SK-N-SH (cell line): ENCODE measurements at regions not wholly inside any gene's neighbourhood (a gene's known extent, or its start where the extent isn't known, plus 50 kb on each side); places are given as distances from the start of the nearest gene placed in this dataset.

Source experiments
- CTCF ChIA-PET: fragments of 300-600, 350-600 bp; formaldehyde crosslinking; extraction: SDS; loops from one replicate; lab custom pipeline; 2021; lab: Yijun Ruan, JAX
- POLR2A ChIA-PET: fragments of 350-600 bp; sonication (Branson Sonifier 250); formaldehyde crosslinking; extraction: SDS; loops from one replicate; lab custom pipeline; 2020; ENCODE audit warnings: antibody characterized with exemption, inconsistent platforms; lab: Yijun Ruan, JAX
- DNase-seq: peaks from one replicate; pipeline ENCODE4 v3.0.0; 2012
- H2AFZ ChIP-seq: fragments of 200-600 bp; sonication (generic); 2 replicates; pipeline ENCODE4 v1.8.1; 2016; ENCODE audit warnings: antibody characterized with exemption, mild to moderate bottlenecking, low read depth
- H3F3A ChIP-seq: fragments of 200-600 bp; sonication (generic); replicated peaks from 2 replicates; pipeline ENCODE3; 2016; ENCODE audit warnings: antibody characterized with exemption, mild to moderate bottlenecking; ENCODE audit not compliant: insufficient read depth
- H3K27ac ChIP-seq, 2 experiments: fragments of 200-500 bp in 1 of 2; fragments of 200-600 bp in 1 of 2; sonication (Bioruptor generic) in 1 of 2; sonication (generic), shearing (Covaris generic) in 1 of 2; 2 replicates each; pipeline versions ENCODE4 v1.5.1 to v1.6.1; 2014 to 2016; ENCODE audit warnings: low read depth in 2 of 2, inconsistent platforms in 1 of 2, low read length in 1 of 2, mild to moderate bottlenecking in 1 of 2, mixed read lengths in 1 of 2
- H3K27me3 ChIP-seq: fragments of 200-600 bp; sonication (generic), shearing (Covaris generic); 2 replicates; pipeline ENCODE4 v1.6.1; 2016; ENCODE audit warnings: mixed run types; ENCODE audit not compliant: insufficient read depth
- H3K36me3 ChIP-seq, 2 experiments: fragments of 200-500 bp in 1 of 2; fragments of 200-600 bp in 1 of 2; sonication (Bioruptor generic) in 1 of 2; sonication (generic) in 1 of 2; replicated peaks in 1 of 2; 2 replicates each; pipeline versions ENCODE3 to v1.5.1; 2014 to 2016; ENCODE audit warnings: low read length in 1 of 2, mild to moderate bottlenecking in 1 of 2; ENCODE audit not compliant: insufficient read depth in 2 of 2, control insufficient read depth in 1 of 2
- H3K4me1 ChIP-seq, 2 experiments: fragments of 200-500 bp in 1 of 2; fragments of 200-600 bp in 1 of 2; sonication (Bioruptor generic) in 1 of 2; sonication (generic), shearing (Covaris generic) in 1 of 2; 2 replicates each; pipeline versions ENCODE4 v1.5.1 to v1.6.1; 2014 to 2016; ENCODE audit warnings: low read depth in 1 of 2, low read length in 1 of 2, mixed run types in 1 of 2; ENCODE audit not compliant: insufficient read depth in 2 of 2, control insufficient read depth in 1 of 2
- H3K4me2 ChIP-seq: fragments of 200-600 bp; sonication (generic), shearing (Covaris generic); 2 replicates; pipeline ENCODE4 v1.6.1; 2017; ENCODE audit warnings: mixed run types
- H3K4me3 ChIP-seq, 2 experiments: fragments of 200-500 bp in 1 of 2; fragments of 200-600 bp in 1 of 2; sonication (Bioruptor generic) in 1 of 2; sonication (generic), shearing (Covaris generic) in 1 of 2; 2 replicates each; pipeline versions ENCODE4 v1.5.1 to v1.8.1; 2014 to 2016; ENCODE audit warnings: low read depth in 2 of 2, inconsistent platforms in 1 of 2, low read length in 1 of 2, mild to moderate bottlenecking in 1 of 2, mixed read lengths in 1 of 2, moderate library complexity in 1 of 2
- H3K79me2 ChIP-seq: fragments of 200-600 bp; sonication (generic); 2 replicates; pipeline ENCODE4 v1.8.1; 2017; ENCODE audit warnings: mild to moderate bottlenecking; ENCODE audit not compliant: insufficient read depth
- H3K9ac ChIP-seq: fragments of 200-600 bp; sonication (generic); 2 replicates; pipeline ENCODE4 v1.6.1; 2017; ENCODE audit warnings: mixed run types
- H3K9me2 ChIP-seq: fragments of 200-600 bp; sonication (generic); 2 replicates; pipeline ENCODE4 v1.6.1; 2017; ENCODE audit warnings: mixed run types
- H3K9me3 ChIP-seq: fragments of 200-600 bp; sonication (generic); 2 replicates; pipeline ENCODE4 v1.6.1; 2017; ENCODE audit warnings: mixed run types, mild to moderate bottlenecking, moderate library complexity
- H4K20me1 ChIP-seq: fragments of 200-600 bp; sonication (generic); 2 replicates; pipeline ENCODE4 v1.6.1; 2017; ENCODE audit warnings: mild to moderate bottlenecking, mixed run types; ENCODE audit not compliant: insufficient read depth
- EP300 ChIP-seq, 2 experiments: IDR thresholded peaks; 2 replicates each; pipeline versions ENCODE4 v1.4.0 to v1.6.1; 2012; ENCODE audit warnings: borderline replicate concordance in 1 of 2, low read depth in 1 of 2, low read length in 1 of 2
- MXI1 ChIP-seq: IDR thresholded peaks from 2 replicates; pipeline ENCODE4 v1.6.1; 2012; ENCODE audit warnings: mild to moderate bottlenecking, low read depth, low read length, improper control_type of control experiment
- RAD21 ChIP-seq: IDR thresholded peaks from 2 replicates; pipeline ENCODE4 v1.6.1; 2012; ENCODE audit warnings: mild to moderate bottlenecking, low read length
- TCF12 ChIP-seq: IDR thresholded peaks from 2 replicates; pipeline ENCODE4 v1.4.0; 2012
- TEAD4 ChIP-seq: IDR thresholded peaks from 2 replicates; pipeline ENCODE4 v1.4.0; 2012; ENCODE audit warnings: mild to moderate bottlenecking, borderline replicate concordance; ENCODE audit not compliant: insufficient read depth
- WGBS: methylation state at CpG from one replicate; pipeline ENCODE4 v1.1.6; 2017; ENCODE audit warnings: low lambda C conversion rate; 5-methylcytosine and 5-hydroxymethylcytosine counted together
- TF ChIP-seq, protein P1 (sequence below): IDR thresholded peaks from 2 replicates; pipeline ENCODE4 v1.4.0; 2012; ENCODE audit warnings: low read depth, borderline replicate concordance
- TF ChIP-seq, protein P2 (sequence below): IDR thresholded peaks from 2 replicates; pipeline ENCODE4; 2012
- TF ChIP-seq, protein P3 (sequence below): IDR thresholded peaks from 2 replicates; pipeline ENCODE4 v1.6.1; 2012; ENCODE audit warnings: mild to moderate bottlenecking, low read depth, low read length, moderate library complexity

DNA sequence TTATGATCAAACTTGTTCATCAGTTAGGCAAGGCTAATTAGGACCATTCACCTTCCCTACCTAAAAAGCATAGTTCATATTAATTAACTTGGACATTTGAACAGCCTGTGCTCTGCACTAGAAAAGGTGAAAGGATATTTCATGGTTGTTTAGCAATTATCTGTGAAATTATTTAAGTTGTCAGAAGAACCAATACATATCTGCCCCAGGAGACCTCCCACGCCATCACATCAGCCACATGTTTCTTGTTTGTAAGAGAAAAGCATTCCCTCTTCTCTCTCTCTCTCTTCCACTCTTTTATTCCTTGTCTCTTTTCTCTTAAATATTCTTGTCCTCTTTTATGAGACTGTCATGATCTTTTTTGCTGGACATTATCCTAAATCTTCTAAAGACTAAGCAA is 282.0 kb upstream of the RND3 start:
- H3F3A ChIP-seq: no peaks in the 10 kb centered on the region
- H3K4me2 ChIP-seq: no peak overlapping the region
- no peaks in the 10 kb centered on the region for H3K79me2 ChIP-seq
- no peak overlapping the region for H3K9ac ChIP-seq
- TF ChIP-seq EP300 (IDR thresholded peaks at IDR 0.05; ENCODE audit: borderline replicate concordance in 1 of 2, low read depth in 1 of 2, low read length in 1 of 2): no peak
- no peak for TF ChIP-seq RAD21
- TF ChIP-seq TEAD4: no peak
- TF ChIP-seq, protein P1, sequence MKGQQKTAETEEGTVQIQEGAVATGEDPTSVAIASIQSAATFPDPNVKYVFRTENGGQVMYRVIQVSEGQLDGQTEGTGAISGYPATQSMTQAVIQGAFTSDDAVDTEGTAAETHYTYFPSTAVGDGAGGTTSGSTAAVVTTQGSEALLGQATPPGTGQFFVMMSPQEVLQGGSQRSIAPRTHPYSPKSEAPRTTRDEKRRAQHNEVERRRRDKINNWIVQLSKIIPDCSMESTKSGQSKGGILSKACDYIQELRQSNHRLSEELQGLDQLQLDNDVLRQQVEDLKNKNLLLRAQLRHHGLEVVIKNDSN: no peak
- no peak for TF ChIP-seq TCF12
- TF ChIP-seq, protein P2, sequence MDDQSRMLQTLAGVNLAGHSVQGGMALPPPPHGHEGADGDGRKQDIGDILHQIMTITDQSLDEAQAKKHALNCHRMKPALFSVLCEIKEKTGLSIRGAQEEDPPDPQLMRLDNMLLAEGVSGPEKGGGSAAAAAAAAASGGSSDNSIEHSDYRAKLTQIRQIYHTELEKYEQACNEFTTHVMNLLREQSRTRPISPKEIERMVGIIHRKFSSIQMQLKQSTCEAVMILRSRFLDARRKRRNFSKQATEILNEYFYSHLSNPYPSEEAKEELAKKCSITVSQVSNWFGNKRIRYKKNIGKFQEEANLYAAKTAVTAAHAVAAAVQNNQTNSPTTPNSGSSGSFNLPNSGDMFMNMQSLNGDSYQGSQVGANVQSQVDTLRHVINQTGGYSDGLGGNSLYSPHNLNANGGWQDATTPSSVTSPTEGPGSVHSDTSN: no peak
- no peak for TF ChIP-seq MXI1
- no peak overlapping the region for H3K4me3 ChIP-seq
- no peak overlapping the region for H2AFZ ChIP-seq
- no peak for DNase-seq
- POLR2A ChIA-PET: no interaction called here
- no peaks in the 10 kb centered on the region for H3K36me3 ChIP-seq
- H3K9me3 ChIP-seq: no peaks in the 10 kb centered on the region
- no peak overlapping the region for H3K27ac ChIP-seq
- 88% methylated on average over 1 of the region's 1 CpG for WGBS
- 0 out of 2 replicates have a peak, but pooled peaks cover 3% of the 10 kb centered on the region for H3K9me2 ChIP-seq
- H4K20me1 ChIP-seq: no peaks in the 10 kb centered on the region
- H3K4me1 ChIP-seq: no peaks in the 10 kb centered on the region
- CTCF ChIA-PET: no interaction called here
- no peaks in the 10 kb centered on the region for H3K27me3 ChIP-seq

DNA sequence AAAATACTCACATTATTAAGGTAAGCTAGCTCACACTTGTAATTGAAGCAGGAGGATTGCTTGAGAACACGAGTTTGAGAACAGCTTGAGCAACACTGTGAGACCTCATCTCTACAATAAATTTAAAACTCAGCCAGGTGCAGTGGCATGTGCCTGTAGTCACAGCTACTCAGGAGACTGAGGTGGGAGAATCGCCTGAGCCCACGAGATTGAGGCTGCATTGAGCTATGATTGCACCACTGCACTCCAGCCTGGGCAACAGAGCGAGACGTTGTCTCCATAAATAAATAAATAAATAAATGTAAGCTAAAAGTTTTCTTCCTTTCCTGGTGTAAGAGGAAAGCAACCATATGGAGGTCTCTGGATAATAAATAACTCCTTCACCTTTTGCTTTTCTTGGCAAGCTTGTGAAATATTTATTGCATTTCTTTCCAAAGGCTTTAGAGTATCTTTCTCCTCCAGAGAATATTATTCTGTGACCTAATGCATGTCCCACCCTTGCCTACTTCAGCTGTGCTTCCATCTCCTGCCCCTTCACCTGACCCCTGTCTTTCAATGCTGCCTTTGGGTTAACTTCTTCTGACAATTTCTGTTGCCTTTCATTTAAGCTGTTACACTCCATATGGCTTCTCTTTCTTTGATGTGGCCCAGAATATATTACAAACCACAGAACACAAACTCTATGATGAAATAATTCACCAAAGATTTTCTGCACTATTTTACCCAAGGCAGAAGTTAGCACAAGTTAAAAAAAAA is 280.7 kb upstream of the RND3 start:
- no peak for TF ChIP-seq RAD21
- TF ChIP-seq, protein P3, sequence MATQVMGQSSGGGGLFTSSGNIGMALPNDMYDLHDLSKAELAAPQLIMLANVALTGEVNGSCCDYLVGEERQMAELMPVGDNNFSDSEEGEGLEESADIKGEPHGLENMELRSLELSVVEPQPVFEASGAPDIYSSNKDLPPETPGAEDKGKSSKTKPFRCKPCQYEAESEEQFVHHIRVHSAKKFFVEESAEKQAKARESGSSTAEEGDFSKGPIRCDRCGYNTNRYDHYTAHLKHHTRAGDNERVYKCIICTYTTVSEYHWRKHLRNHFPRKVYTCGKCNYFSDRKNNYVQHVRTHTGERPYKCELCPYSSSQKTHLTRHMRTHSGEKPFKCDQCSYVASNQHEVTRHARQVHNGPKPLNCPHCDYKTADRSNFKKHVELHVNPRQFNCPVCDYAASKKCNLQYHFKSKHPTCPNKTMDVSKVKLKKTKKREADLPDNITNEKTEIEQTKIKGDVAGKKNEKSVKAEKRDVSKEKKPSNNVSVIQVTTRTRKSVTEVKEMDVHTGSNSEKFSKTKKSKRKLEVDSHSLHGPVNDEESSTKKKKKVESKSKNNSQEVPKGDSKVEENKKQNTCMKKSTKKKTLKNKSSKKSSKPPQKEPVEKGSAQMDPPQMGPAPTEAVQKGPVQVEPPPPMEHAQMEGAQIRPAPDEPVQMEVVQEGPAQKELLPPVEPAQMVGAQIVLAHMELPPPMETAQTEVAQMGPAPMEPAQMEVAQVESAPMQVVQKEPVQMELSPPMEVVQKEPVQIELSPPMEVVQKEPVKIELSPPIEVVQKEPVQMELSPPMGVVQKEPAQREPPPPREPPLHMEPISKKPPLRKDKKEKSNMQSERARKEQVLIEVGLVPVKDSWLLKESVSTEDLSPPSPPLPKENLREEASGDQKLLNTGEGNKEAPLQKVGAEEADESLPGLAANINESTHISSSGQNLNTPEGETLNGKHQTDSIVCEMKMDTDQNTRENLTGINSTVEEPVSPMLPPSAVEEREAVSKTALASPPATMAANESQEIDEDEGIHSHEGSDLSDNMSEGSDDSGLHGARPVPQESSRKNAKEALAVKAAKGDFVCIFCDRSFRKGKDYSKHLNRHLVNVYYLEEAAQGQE: no peak
- Histone ChIP-seq H2AFZ (no peak overlapping the region), H3K79me2 (no peaks in the 10 kb centered on the region), H3K27ac (no peak overlapping the region), H3K9me3 (no peaks in the 10 kb centered on the region), H3K9me2 (0 out of 2 replicates have a peak, but pooled peaks cover 3% of the 10 kb centered on the region), H3F3A (no peaks in the 10 kb centered on the region), H3K27me3 (no peaks in the 10 kb centered on the region), H3K36me3 (no peaks in the 10 kb centered on the region), H3K4me3 (no peak overlapping the region), H3K4me2 (no peak overlapping the region), H3K9ac (no peak overlapping the region), H4K20me1 (no peaks in the 10 kb centered on the region), H3K4me1 (no peaks in the 10 kb centered on the region)
- WGBS: 87% methylated on average over 5 of the region's 5 CpGs
- ChIA-PET POLR2A (no interaction called here), CTCF (interaction anchor here (0.9 to 1.3 kb wide), 2 partner anchors 11 to 35 kb away, joined by 3 read pairs; no protein-coding TSS in a partner anchor)
- DNase-seq: no peak
